ENCODE measurements at regions not wholly inside any gene's neighbourhood (a gene's known extent, or its start where the extent isn't known, plus 50 kb on each side); places are given as distances from the start of the nearest gene placed in this dataset.
"Not testable (repeated sequence)": the region's sequence is repeated elsewhere in the genome, so short reads cannot be mapped to it uniquely, and the experiment has no call there.

GRCh38 chr12:116376354-116377193, 99.1 kb upstream of the MED13L start:
- CTCF ChIA-PET = no interaction called here
- H3K36me3 Mint-ChIP-seq (ENCODE audit: low read depth) = no peaks in the 10 kb centered on the region
- no peaks in the 10 kb centered on the region for H3K9me3 Mint-ChIP-seq
- ATAC-seq (ENCODE audit: low read depth) (no peak), DNase-seq (no peak)
- intact Hi-C loops (cut with micrococcal nuclease) = no loop called here
- H3K4me3 Mint-ChIP-seq = no peak overlapping the region
- POLR2A ChIA-PET = no interaction called here
- no peaks in the 10 kb centered on the region for H3K27me3 Mint-ChIP-seq
- no peaks in the 10 kb centered on the region for H3K4me1 Mint-ChIP-seq
- no peak overlapping the region for H3K27ac Mint-ChIP-seq
- no peak for TF ChIP-seq CTCF (IDR thresholded peaks at IDR 0.05)

GRCh38 chr12:116377194-116377571, 99.7 kb upstream of the MED13L start:
- intact Hi-C loops (cut with micrococcal nuclease) = not testable (repeated sequence)

GRCh38 chr12:116378002-116378401, 100.5 kb upstream of the MED13L start:
- intact Hi-C loops (cut with micrococcal nuclease) = no loop called here
- CTCF ChIA-PET = no interaction called here
- no peaks in the 10 kb centered on the region for H3K27me3 Mint-ChIP-seq

More at GRCh38 chr12:116377194-116377571, 99.7 kb upstream of the MED13L start:
- H3K4me3 Mint-ChIP-seq; H3K27me3 Mint-ChIP-seq; H3K4me1 Mint-ChIP-seq; H3K27ac Mint-ChIP-seq; ATAC-seq (ENCODE audit: low read depth); H3K36me3 Mint-ChIP-seq (ENCODE audit: low read depth); POLR2A ChIA-PET; DNase-seq; CTCF ChIA-PET; H3K9me3 Mint-ChIP-seq: not testable (repeated sequence)

GRCh38 chr12:116380108-116380507, 102.6 kb upstream of the MED13L start:
- Mint-ChIP-seq H3K4me1 (peaks cover 9% of the 10 kb centered on the region), H3K4me3 (no peak overlapping the region), H3K27me3 (peaks cover 2% of the 10 kb centered on the region), H3K9me3 (no peaks in the 10 kb centered on the region), H3K36me3 (ENCODE audit: low read depth) (no peaks in the 10 kb centered on the region), H3K27ac (no peak overlapping the region)
- CTCF ChIA-PET = no interaction called here
- POLR2A ChIA-PET = no interaction called here
- no peak for TF ChIP-seq CTCF (IDR thresholded peaks at IDR 0.05)
- intact Hi-C loops (cut with micrococcal nuclease) = no loop called here
- DNase-seq = no peak
- no peak for ATAC-seq (ENCODE audit: low read depth)

More at GRCh38 chr12:116378002-116378401, 100.5 kb upstream of the MED13L start:
- Mint-ChIP-seq H3K36me3 (ENCODE audit: low read depth) (no peaks in the 10 kb centered on the region), H3K4me3 (no peak overlapping the region), H3K4me1 (no peaks in the 10 kb centered on the region), H3K27ac (no peak overlapping the region), H3K9me3 (no peaks in the 10 kb centered on the region)
- POLR2A ChIA-PET = no interaction called here
- no peak for DNase-seq
- ATAC-seq (ENCODE audit: low read depth) = no peak
- no peak for TF ChIP-seq CTCF (IDR thresholded peaks at IDR 0.05)

- H3K9me3 Mint-ChIP-seq; H3K27ac Mint-ChIP-seq; intact Hi-C loops (cut with micrococcal nuclease); H3K4me3 Mint-ChIP-seq; H3K36me3 Mint-ChIP-seq (ENCODE audit: low read depth); DNase-seq; CTCF ChIA-PET; ATAC-seq (ENCODE audit: low read depth); H3K27me3 Mint-ChIP-seq: not testable (repeated sequence)
- peaks cover 11% of the 10 kb centered on the region for H3K4me1 Mint-ChIP-seq
- POLR2A ChIA-PET = interaction anchor here (0.6 kb wide), 1 partner anchor 8 kb away, joined by 3 read pairs; no protein-coding TSS in a partner anchor
These were observed 103.2 kb upstream of the MED13L start for GRCh38 chr12:116380740-116381139.

GRCh38 chr12:116381240-116381743, 103.8 kb upstream of the MED13L start:
- Mint-ChIP-seq H3K9me3 (no peaks in the 10 kb centered on the region), H3K4me3 (no peak overlapping the region), H3K27ac (no peak overlapping the region), H3K4me1 (peaks cover 11% of the 10 kb centered on the region), H3K36me3 (ENCODE audit: low read depth) (no peaks in the 10 kb centered on the region), H3K27me3 (peaks cover 2% of the 10 kb centered on the region)
- CTCF ChIA-PET = no interaction called here
- intact Hi-C loops (cut with micrococcal nuclease) = no loop called here
- TF ChIP-seq CTCF (IDR thresholded peaks at IDR 0.05) = no peak
- POLR2A ChIA-PET = no interaction called here
- DNase-seq = no peak
- ATAC-seq (ENCODE audit: low read depth) = no peak

Data from activated B cell treated with CpG ODN at 0.5 μM for 24 hours (primary cell).